CD4-positive, alpha-beta T cell (primary cell): ENCODE measurements at regions not wholly inside any gene's neighbourhood (a gene's known extent, or its start where the extent isn't known, plus 50 kb on each side); places are given as distances from the start of the nearest gene placed in this dataset.
A peak's percentile ranks its signal among the peaks of the same experiment; 100 is the strongest.

Experiments
- ATAC-seq: fragments of 200-7000 bp; cut with Tn5 transposase; one replicate; pipeline ENCODE4 v1.10.0; 2022; ENCODE audit warnings: mild to moderate bottlenecking; ENCODE audit not compliant: poor library complexity
- CTCF ChIA-PET: fragments of 350-600 bp; sonication (Branson Sonifier 250); formaldehyde crosslinking; loops from one replicate; lab custom pipeline; 2021; ENCODE audit warnings: antibody characterized with exemption, inconsistent platforms; lab: Charles Lee
- POLR2A ChIA-PET: fragments of 350-600 bp; sonication (Branson Sonifier 250); formaldehyde crosslinking; loops from one replicate; lab custom pipeline; 2021; ENCODE audit warnings: antibody characterized with exemption, inconsistent platforms; lab: Charles Lee
- DNase-seq, 14 experiments: peaks; one replicate each; pipeline ENCODE4 v3.0.0-alpha.2; 2013 to 2020; ENCODE audit warnings: mixed read lengths in 2 of 14
- H3K27ac ChIP-seq, 2 donors: one replicate each; pipeline versions ENCODE4 v1.5.1 to v1.7.0; 2013; ENCODE audit warnings: low read length in 2 of 2, low read depth in 1 of 2, mild to moderate bottlenecking in 1 of 2
- H3K27me3 ChIP-seq, 2 experiments: 1 replicate in 1 of 2; 2 replicates in 1 of 2; pipeline versions ENCODE4 v1.6.1 to v1.7.0; 2013; ENCODE audit warnings: low read length in 2 of 2, control low read depth in 1 of 2, mild to moderate bottlenecking in 1 of 2, moderate library complexity in 1 of 2; ENCODE audit not compliant: insufficient read depth in 2 of 2, control insufficient read depth in 1 of 2
- H3K36me3 ChIP-seq: one replicate; pipeline ENCODE4 v1.6.1; 2013; ENCODE audit warnings: low read length, control low read depth; ENCODE audit not compliant: insufficient read depth
- H3K4me1 ChIP-seq: one replicate; pipeline ENCODE4 v1.6.1; 2013; ENCODE audit warnings: low read length, control low read depth; ENCODE audit not compliant: insufficient read depth
- H3K4me3 ChIP-seq: one replicate; pipeline ENCODE4 v1.5.1; 2013; ENCODE audit warnings: mild to moderate bottlenecking, low read length, moderate library complexity
- H3K9me3 ChIP-seq, 2 experiments: 1 replicate in 1 of 2; 2 replicates in 1 of 2; pipeline versions ENCODE4 v1.6.1 to v1.7.0; 2013; ENCODE audit warnings: low read length in 2 of 2, mild to moderate bottlenecking in 2 of 2, control low read depth in 1 of 2, moderate library complexity in 1 of 2; ENCODE audit not compliant: control insufficient read depth in 1 of 2, insufficient read depth in 1 of 2
- H3K27ac Mint-ChIP-seq: one replicate; pipeline ENCODE4 v1.8.0; 2020; ENCODE audit warnings: mixed read lengths
- H3K27me3 Mint-ChIP-seq: one replicate; pipeline ENCODE4 v1.8.0; 2021; ENCODE audit warnings: mixed read lengths
- H3K36me3 Mint-ChIP-seq: one replicate; pipeline ENCODE4 v1.8.0; 2021; ENCODE audit warnings: low read depth, mixed read lengths
- H3K4me1 Mint-ChIP-seq: one replicate; pipeline ENCODE4 v1.8.0; 2021; ENCODE audit warnings: low read depth, mixed read lengths
- H3K4me3 Mint-ChIP-seq: one replicate; pipeline ENCODE4 v1.8.0; 2020; ENCODE audit warnings: mild to moderate bottlenecking, mixed read lengths
- H3K9me3 Mint-ChIP-seq: one replicate; pipeline ENCODE4 v1.8.0; 2020; ENCODE audit warnings: mixed read lengths
- CTCF ChIP-seq: fragments of 200-600 bp; IDR thresholded peaks from one replicate; pipeline ENCODE4 v1.8.0; 2022; ENCODE audit warnings: antibody characterized with exemption, mild to moderate bottlenecking
- intact Hi-C, 2 experiments: fragments of 100-400 bp; cut with DNase I in 1 of 2; cut with micrococcal nuclease in 1 of 2; formaldehyde crosslinking; loops; one replicate each; pipeline versions ENCODE4 v1.15.1 to v1.9.0; 2023 to 2025; cut with DNase I, micrococcal nuclease

GRCh38 chr2:134128746-134129145 is 125.1 kb upstream of the MGAT5 start:
- Mint-ChIP-seq H3K27me3 (no peaks in the 10 kb centered on the region), H3K4me3 (no peak overlapping the region), H3K36me3 (peaks cover 24% of the 10 kb centered on the region), H3K9me3 (no peaks in the 10 kb centered on the region), H3K27ac (peak overlapping the region; percentile 13), H3K4me1 (peaks cover 92% of the 10 kb centered on the region)
- ChIA-PET CTCF (interaction anchor here (1.2 to 3.3 kb wide), 4 partner anchors 11 to 117 kb away, joined by 4 to 13 read pairs (median 5); no protein-coding TSS in a partner anchor), POLR2A (interaction anchor here (1.0 to 1.4 kb wide), 3 partner anchors 9 to 45 kb away, joined by 3 to 4 read pairs (median 3); no protein-coding TSS in a partner anchor)
- Histone ChIP-seq H3K36me3 (peaks cover 16% of the 10 kb centered on the region), H3K4me1 (peaks cover 63% of the 10 kb centered on the region), H3K9me3 (peaks cover 0 to 4% of the 10 kb centered on the region in 2 experiments), H3K27ac (no peak overlapping the region), H3K27me3 (no peaks in the 10 kb centered on the region), H3K4me3 (no peak overlapping the region)
- ATAC-seq: no peak
- DNase-seq: no peak
- intact Hi-C loops: loop anchor here (5.0 to 10.0 kb wide), 2 partner anchors 34 to 1396 kb away; no protein-coding TSS in a partner anchor
- no peak for TF ChIP-seq CTCF

- TF ChIP-seq CTCF: no peak
- DNase-seq (no peak), ATAC-seq (no peak)
- no peak overlapping the region for H3K4me3 ChIP-seq
- no peaks in the 10 kb centered on the region for H3K27me3 ChIP-seq
- H3K36me3 ChIP-seq: peaks cover 22% of the 10 kb centered on the region
- POLR2A ChIA-PET: interaction anchor here (0.6 kb wide), 1 partner anchor 75 kb away, joined by 3 read pairs; no protein-coding TSS in a partner anchor
- Mint-ChIP-seq H3K9me3 (no peaks in the 10 kb centered on the region), H3K27ac (no peak overlapping the region), H3K4me1 (peaks cover 92% of the 10 kb centered on the region), H3K36me3 (peaks cover 24% of the 10 kb centered on the region), H3K27me3 (no peaks in the 10 kb centered on the region), H3K4me3 (no peak overlapping the region)
- intact Hi-C loops: loop anchor here (5.0 to 10.0 kb wide), 2 partner anchors 32 to 1395 kb away; no protein-coding TSS in a partner anchor
- CTCF ChIA-PET: no interaction called here
- peaks cover 0 to 4% of the 10 kb centered on the region in 2 experiments for H3K9me3 ChIP-seq
- no peak overlapping the region for H3K27ac ChIP-seq
- peaks cover 59% of the 10 kb centered on the region for H3K4me1 ChIP-seq
Measured at GRCh38 chr2:134129900-134130537, 123.9 kb upstream of the MGAT5 start.

- no peak for TF ChIP-seq CTCF
- Histone ChIP-seq H3K27ac (no peak overlapping the region), H3K4me1 (peaks cover 57% of the 10 kb centered on the region), H3K4me3 (no peak overlapping the region), H3K9me3 (peaks cover 0 to 4% of the 10 kb centered on the region in 2 experiments), H3K36me3 (peaks cover 15% of the 10 kb centered on the region), H3K27me3 (no peaks in the 10 kb centered on the region)
- H3K27ac Mint-ChIP-seq: peak overlapping the region; percentile 6
- ATAC-seq (no peak), DNase-seq (no peak)
- H3K27me3 Mint-ChIP-seq: no peaks in the 10 kb centered on the region
- H3K36me3 Mint-ChIP-seq: peaks cover 24% of the 10 kb centered on the region
- no peaks in the 10 kb centered on the region for H3K9me3 Mint-ChIP-seq
- ChIA-PET POLR2A (no interaction called here), CTCF (no interaction called here)
- intact Hi-C loops: no loop called here
- H3K4me3 Mint-ChIP-seq: no peak overlapping the region
- H3K4me1 Mint-ChIP-seq: peaks cover 91% of the 10 kb centered on the region
Measured at GRCh38 chr2:134131681-134132489, 122.0 kb upstream of the MGAT5 start.
